GM18502 (cell line): ENCODE measurements at regions not wholly inside any gene's neighbourhood (a gene's known extent, or its start where the extent isn't known, plus 50 kb on each side); places are given as distances from the start of the nearest gene placed in this dataset.

ENCODE experiments used
- ATAC-seq: cut with Tn5 transposase; IDR thresholded peaks from one replicate; pipeline ENCODE4 v1.9.1; 2021; ENCODE audit warnings: mild to moderate bottlenecking; ENCODE audit not compliant: unreplicated experiment, poor library complexity

- ATAC-seq: no peak
These were observed 1185.2 kb upstream of the PIK3C3 start for GRCh38 chr18:40769786-40770185.

- ATAC-seq: no peak
These were observed 1194.8 kb upstream of the PIK3C3 start for GRCh38 chr18:40760251-40760650.

GRCh38 chr18:40754477-40754876 is 1200.6 kb upstream of the PIK3C3 start:
- no peak for ATAC-seq

GRCh38 chr18:40752316-40752715 is 1202.7 kb upstream of the PIK3C3 start:
- ATAC-seq: no peak

GRCh38 chr18:40751186-40751585 is 1203.8 kb upstream of the PIK3C3 start:
- no peak for ATAC-seq

- ATAC-seq: no peak
These were observed 1216.0 kb upstream of the PIK3C3 start for GRCh38 chr18:40739029-40739428.

DNA sequence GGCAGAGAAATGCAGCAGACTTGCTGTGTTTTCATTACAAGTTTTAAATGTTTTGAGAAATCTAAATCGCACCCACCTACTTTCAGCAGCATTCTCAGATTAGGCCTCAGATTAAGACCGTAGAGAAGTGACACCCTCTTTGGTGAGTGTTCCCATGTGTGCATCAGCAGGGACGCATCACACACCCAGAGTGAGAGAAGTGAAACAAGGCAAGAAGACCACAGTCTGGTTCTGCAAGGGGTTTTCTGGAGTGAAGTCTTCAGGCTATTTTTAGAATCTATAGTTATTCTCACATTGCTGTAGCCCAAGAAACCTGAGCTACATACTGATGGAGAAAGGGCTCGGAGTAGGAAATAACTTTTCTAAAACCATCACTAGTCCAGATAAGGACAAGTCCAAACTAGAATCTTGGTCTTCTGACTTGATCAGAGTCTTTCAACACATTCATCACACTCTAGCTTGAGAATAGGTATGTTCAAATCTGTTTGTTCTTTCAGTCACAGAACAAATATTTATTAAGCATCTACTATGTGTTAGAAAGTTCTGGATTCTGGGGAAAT is 1216.6 kb upstream of the PIK3C3 start:
- ATAC-seq: no peak

- ATAC-seq: no peak
These were observed 1246.3 kb upstream of the PIK3C3 start for GRCh38 chr18:40708726-40709125.

- ATAC-seq: no peak
These were observed 1247.2 kb upstream of the PIK3C3 start for GRCh38 chr18:40707797-40708196.

GRCh38 chr18:40698129-40698528 is 1256.9 kb upstream of the PIK3C3 start:
- no peak for ATAC-seq

DNA sequence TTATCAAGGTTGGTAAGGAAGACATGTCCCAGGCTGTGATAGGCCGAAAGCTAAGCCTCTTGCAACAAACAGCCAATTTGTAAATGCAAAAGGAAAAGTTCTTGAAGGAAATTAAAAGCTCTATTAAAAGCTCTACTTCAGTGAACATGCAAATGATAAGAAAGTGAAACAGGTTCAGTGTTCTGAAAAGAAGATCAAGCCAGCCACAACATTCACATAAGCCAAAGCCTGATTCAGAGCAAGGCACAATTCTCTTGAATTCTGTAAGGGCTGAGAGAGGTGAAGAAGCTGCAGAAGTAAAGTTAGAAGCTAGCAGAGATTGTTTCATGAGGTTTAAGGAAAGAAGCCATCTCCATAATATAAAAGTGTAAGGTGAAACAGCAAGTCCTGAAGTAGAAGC is 1259.5 kb upstream of the PIK3C3 start:
- no peak for ATAC-seq

DNA sequence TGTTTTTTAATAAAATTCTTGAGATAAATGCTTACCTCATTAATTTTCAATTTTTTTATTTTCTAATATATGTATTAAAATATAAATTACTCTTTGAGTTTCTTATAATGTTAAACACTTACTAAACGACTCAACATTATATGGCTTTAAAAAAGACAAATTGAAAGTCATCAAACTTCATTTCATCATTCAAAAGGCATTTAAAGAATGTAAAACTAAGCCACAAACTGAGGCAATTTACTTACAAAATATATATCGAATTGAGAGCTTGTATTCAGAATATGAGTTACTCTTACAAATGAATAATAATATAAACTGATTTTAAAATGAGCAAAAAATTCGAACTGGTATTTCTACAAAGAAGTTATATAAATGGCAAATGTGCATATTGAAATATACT is 1262.2 kb upstream of the PIK3C3 start:
- ATAC-seq: no peak

- ATAC-seq: no peak
These were observed 1265.0 kb upstream of the PIK3C3 start for GRCh38 chr18:40690062-40690461.

DNA sequence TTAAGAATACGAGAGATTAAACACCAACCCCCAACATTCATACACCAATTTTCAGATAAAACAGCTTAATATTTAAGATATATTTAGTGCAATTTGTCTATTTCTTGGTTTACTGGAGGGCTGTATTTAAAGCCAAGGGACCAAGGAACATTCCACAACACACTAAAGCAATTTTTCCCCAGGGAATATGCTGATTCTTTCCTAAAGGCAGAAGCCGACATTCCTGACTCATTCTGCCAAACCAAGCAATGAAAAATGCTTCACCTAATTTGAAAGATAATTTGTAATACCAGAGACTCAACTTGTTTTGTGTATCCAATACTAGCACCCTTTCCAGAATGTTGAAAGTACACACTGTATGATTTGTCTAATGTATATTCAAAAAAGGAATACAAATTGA is 1267.6 kb upstream of the PIK3C3 start:
- no peak for ATAC-seq

- no peak for ATAC-seq
These were observed 1268.2 kb upstream of the PIK3C3 start for GRCh38 chr18:40686836-40687235.

DNA sequence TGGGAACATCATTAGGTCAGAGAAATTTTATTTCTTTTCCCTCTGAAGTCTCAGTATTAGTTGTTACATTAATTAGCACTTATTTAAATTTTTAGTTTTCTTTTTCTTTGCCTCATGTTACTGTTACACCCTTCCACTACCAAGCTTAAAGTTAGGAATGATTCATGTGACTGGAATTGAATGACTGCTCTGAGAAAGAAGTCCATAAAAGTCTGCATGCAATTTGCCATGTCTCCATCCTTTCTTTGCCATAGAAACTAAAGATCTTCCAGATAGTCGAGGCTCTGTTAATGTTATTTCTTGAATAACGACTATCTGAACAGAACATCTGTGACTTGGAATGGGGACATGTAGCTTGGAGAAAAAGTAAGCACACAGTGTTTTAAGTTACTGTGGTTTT is 1269.8 kb upstream of the PIK3C3 start:
- no peak for ATAC-seq

GRCh38 chr18:40678318-40678717 is 1276.7 kb upstream of the PIK3C3 start:
- no peak for ATAC-seq

DNA sequence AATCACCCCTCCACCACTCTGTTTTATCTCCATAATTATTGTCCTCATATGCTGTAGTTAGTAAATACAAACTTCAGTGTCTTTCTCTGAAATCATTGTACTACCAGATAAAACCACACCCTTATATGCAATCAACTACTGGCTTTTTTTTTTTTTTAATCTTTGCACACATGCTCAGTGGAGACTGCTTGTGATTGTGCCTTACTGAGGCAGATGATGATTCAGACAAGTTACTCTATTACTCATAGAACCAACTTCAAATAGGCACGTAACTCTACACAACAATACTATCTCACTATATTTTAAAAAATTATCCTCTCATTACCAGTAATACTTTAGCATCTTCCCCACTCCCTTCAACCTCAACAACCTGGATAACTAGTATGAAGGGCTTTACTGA is 1278.4 kb upstream of the PIK3C3 start:
- ATAC-seq: no peak

- no peak for ATAC-seq
These were observed 1281.9 kb upstream of the PIK3C3 start for GRCh38 chr18:40673150-40673549.

DNA sequence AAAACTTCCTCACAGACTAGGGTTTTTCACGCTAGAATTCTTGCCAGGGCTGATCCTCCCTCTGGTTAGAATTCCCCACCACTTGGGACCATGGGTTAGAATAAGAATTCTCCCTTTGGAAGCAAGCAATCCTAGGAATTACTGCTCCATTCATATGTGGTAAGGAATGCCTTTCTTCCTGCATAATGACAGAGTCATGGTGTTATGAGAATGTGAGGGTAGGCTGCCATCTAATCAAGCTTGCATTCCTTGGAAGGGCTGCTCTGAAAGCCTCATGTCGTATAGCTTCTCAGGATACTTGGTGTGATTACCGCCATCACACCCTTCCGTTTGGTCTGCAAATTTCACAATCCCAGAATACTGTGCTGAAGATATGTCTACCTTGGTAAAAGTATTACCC is 1282.4 kb upstream of the PIK3C3 start:
- no peak for ATAC-seq

DNA sequence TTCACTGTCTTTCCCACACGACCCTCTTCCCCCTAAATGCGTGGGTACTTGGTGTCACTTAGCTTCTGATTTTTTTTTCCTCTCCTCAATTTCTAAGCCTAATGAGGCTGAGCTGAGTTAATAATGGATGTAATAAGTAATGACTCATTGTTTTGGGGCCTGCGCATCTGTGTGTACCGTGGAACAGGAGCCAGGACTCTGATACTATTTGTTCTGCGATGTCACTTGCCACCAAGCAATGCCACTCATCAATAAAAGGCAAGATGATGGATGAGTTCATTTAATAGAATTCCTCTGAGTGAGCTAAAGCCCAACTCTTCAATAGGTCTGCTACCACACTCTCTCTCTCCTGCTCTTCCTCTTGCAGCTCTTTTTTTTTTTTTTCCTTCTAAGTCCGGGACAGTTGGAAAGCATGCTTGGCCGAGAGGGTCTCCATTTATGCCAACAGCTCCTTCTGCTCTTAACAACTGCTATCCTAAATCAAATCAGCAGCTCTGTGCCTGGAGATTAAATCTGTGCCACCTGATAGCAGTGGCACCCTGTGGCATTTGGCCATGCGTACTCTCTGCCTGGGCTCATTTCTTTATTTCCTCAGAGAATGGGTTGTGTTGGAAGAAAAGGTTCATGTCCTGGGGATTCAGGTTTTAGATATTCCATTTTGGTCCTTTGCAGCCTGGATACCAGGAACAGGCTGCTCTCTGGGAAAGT is 1284.2 kb upstream of the PIK3C3 start:
- no peak for ATAC-seq

DNA sequence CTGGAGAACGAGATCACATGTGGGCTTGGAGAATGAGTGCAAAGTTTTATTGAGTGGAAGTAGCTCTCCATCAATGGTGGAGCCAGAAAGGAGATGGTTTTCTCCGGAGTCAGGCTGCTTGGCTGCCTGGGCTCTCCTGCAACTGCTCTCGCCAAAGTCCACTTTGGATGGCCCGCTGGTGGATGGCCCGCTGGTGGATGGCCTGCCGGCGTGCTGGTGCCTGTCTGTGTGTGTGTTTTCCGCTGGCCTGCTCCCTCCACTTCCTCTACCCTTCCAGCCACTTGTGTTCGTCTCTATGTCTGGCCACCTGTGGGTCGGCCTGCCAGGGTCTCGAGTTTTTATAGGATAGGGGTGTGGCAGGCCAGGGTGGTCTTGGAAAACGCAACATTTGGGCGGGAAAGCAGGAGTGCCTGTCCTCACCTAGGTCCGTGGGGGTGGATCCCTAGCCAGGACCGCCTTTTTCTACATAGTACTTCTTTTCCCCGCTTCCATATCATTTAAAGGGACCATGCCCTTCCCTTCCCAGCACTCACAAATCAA is 1292.1 kb upstream of the PIK3C3 start:
- no peak for ATAC-seq
